Endothelial cell of umbilical vein (primary cell): ENCODE measurements at regions not wholly inside any gene's neighbourhood (a gene's known extent, or its start where the extent isn't known, plus 50 kb on each side); places are given as distances from the start of the nearest gene placed in this dataset.

Experiments
- CTCF ChIP-seq, 2 donors: IDR thresholded peaks; 1 replicate in 1 of 2; 2 replicates in 1 of 2; pipeline ENCODE4 v1.5.1; 2011; ENCODE audit warnings: low read length in 2 of 2, mild to moderate bottlenecking in 2 of 2, moderate library complexity in 2 of 2, control low read depth in 1 of 2, inconsistent platforms in 1 of 2, low read depth in 1 of 2; ENCODE audit not compliant: insufficient read depth in 1 of 2; ENCODE audit errors: extremely low read depth in 1 of 2
- MAX ChIP-seq: IDR thresholded peaks from 2 replicates; pipeline ENCODE4 v1.6.1; 2011; ENCODE audit not compliant: insufficient read depth, insufficient read length
- POLR2AphosphoS5 ChIP-seq: IDR thresholded peaks from 2 replicates; pipeline ENCODE4 v1.6.1; 2012; ENCODE audit warnings: low read depth, mild to moderate bottlenecking, control low read depth, low read length, moderate library complexity; ENCODE audit not compliant: insufficient read depth

DNA sequence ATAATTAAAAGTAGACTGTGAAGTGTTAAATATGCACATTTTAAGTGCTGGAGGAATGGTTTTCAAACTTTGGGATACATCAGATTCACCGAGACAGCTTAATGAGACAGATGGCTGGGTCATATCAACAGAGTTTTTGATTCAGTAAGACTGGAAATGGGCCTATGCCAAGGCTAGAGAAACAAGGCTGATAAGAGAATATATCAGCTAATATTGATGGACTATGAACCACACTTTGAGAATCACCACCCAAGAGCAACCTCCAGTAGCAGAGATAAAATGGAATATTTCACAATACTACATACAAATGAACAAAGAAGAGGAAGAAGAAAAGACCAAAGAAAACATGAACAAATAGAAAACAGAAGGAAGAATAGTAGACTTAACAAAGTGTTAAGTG, 450.2 kb upstream of the KLHL29 start:
- TF ChIP-seq CTCF (IDR thresholded peaks at IDR 0.05; ENCODE audit: extremely low read depth in 1 of 2, insufficient read depth in 1 of 2, low read depth in 1 of 2, low read length in 2 of 2) (no peak), MAX (no peak), POLR2AphosphoS5 (no peak)
